H7 (cell line): ENCODE measurements at regions not wholly inside any gene's neighbourhood (a gene's known extent, or its start where the extent isn't known, plus 50 kb on each side); places are given as distances from the start of the nearest gene placed in this dataset.

ENCODE experiments used
- DNase-seq: peaks from one replicate; pipeline ENCODE4 v3.0.0; 2012
- H3K27me3 ChIP-seq: 2 replicates; pipeline ENCODE4 v1.6.0; 2011; ENCODE audit warnings: mild to moderate bottlenecking, low read length; ENCODE audit not compliant: control insufficient read depth, insufficient read depth
- H3K36me3 ChIP-seq: replicated peaks from 2 replicates; pipeline ENCODE4 v1.5.1; 2011; ENCODE audit warnings: low read length; ENCODE audit not compliant: control insufficient read depth, insufficient read depth
- H3K4me3 ChIP-seq: 2 replicates; pipeline ENCODE4 v1.5.1; 2011; ENCODE audit warnings: low read depth, mild to moderate bottlenecking, control low read depth, low read length, moderate library complexity; ENCODE audit not compliant: insufficient read depth

- no peaks in the 10 kb centered on the region for H3K27me3 ChIP-seq
These were observed 1241.1 kb upstream of the EYS start for GRCh38 chr6:66948106-66948505.

GRCh38 chr6:66940003-66940402, 1233.0 kb upstream of the EYS start:
- Histone ChIP-seq H3K4me3 (no peak overlapping the region), H3K27me3 (no peaks in the 10 kb centered on the region), H3K36me3 (no peaks in the 10 kb centered on the region)
- no peak for DNase-seq

More at GRCh38 chr6:66948106-66948505, 1241.1 kb upstream of the EYS start:
- Histone ChIP-seq H3K36me3 (no peaks in the 10 kb centered on the region), H3K4me3 (no peak overlapping the region)
- no peak for DNase-seq

GRCh38 chr6:66937180-66937579, 1230.2 kb upstream of the EYS start:
- DNase-seq: no peak
- Histone ChIP-seq H3K4me3 (no peak overlapping the region), H3K36me3 (no peaks in the 10 kb centered on the region), H3K27me3 (no peaks in the 10 kb centered on the region)

DNA sequence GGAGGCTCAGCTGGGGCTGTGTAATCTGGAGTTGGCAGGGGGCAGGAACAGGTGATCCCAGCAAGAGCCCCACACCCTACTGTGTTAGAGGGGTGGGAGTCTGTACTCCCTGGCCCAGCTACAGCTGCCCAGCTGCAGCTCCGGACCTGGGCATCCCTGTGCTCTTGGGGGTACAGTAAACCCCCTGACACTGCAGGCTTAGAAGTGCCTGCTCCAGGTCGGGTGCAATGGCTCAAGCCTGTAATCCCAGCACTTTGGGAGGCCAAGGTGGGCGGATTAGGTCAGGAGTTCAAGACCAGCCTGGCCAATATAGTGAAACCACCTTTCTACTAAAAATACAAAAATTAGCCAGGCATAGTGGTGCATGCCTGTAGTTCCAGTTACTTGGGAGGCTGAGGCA, 1228.6 kb upstream of the EYS start:
- Histone ChIP-seq H3K36me3 (no peaks in the 10 kb centered on the region), H3K4me3 (no peak overlapping the region), H3K27me3 (no peaks in the 10 kb centered on the region)
- DNase-seq: no peak

- H3K27me3 ChIP-seq: no peaks in the 10 kb centered on the region
- H3K36me3 ChIP-seq: no peaks in the 10 kb centered on the region
- DNase-seq: no peak
- H3K4me3 ChIP-seq: no peak overlapping the region
These were observed 1224.8 kb upstream of the EYS start for GRCh38 chr6:66931787-66932186.

DNA sequence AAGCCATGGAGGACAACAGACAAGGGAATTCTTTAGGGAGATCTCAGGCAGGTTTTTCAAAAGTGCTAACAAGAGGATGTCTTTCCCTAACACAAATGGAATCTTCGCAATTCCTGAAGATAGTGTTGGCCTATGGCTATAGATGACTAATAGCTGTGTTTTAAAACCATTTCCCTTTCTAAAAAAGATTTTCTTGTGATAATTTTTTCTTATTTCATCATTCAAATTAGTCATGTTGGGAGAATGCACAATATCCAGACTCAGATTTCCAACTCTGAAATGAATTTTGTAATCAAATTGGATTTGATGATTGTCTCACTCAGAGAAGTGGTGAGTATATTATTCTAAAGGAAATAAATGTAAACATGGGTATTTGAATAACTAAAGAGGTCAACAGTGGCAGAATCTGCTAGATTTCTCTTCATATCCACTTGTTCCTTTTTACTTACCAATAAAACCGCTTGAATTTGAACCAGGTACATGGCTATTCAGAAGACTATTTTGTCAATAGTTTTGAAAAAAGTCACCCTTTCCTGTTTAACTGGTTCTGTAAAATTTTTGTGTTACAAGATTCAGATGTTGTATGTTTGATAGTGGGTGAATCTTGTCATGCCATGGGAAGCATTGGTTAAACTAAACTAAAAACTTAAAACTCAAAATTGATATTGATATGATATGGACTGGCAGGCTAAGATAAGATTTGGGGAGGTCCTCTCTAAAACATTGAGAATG, 1223.7 kb upstream of the EYS start:
- Histone ChIP-seq H3K27me3 (no peaks in the 10 kb centered on the region), H3K36me3 (no peaks in the 10 kb centered on the region), H3K4me3 (no peak overlapping the region)
- DNase-seq: no peak

DNA sequence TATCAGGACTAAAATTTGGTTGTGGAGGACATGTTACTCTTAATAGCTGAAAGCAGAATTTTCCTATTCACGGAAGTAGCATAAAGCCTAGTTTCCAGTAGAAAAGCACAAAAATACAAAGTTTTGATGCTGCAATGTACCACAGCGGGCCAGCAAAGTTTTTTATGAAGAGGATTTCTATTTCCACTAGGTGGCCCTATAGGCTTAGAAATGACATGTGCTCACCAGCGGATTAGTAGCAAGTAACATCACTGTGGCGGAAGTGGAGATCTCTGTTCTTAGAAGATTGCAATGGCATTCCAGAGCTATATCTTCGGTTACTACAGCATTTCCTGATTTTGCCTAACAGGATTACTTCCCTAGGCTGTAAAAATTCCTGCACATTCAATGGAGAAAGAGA, 1219.0 kb upstream of the EYS start:
- no peak for DNase-seq
- H3K36me3 ChIP-seq: no peaks in the 10 kb centered on the region
- no peaks in the 10 kb centered on the region for H3K27me3 ChIP-seq
- H3K4me3 ChIP-seq: no peak overlapping the region

GRCh38 chr6:66913657-66914056, 1206.6 kb upstream of the EYS start:
- H3K36me3 ChIP-seq: no peaks in the 10 kb centered on the region

GRCh38 chr6:66902457-66902856, 1195.4 kb upstream of the EYS start:
- no peaks in the 10 kb centered on the region for H3K27me3 ChIP-seq
- no peaks in the 10 kb centered on the region for H3K36me3 ChIP-seq
- H3K4me3 ChIP-seq: no peak overlapping the region
- DNase-seq: no peak

More at GRCh38 chr6:66913657-66914056, 1206.6 kb upstream of the EYS start:
- H3K4me3 ChIP-seq: no peak overlapping the region
- no peak for DNase-seq
- H3K27me3 ChIP-seq: no peaks in the 10 kb centered on the region

DNA sequence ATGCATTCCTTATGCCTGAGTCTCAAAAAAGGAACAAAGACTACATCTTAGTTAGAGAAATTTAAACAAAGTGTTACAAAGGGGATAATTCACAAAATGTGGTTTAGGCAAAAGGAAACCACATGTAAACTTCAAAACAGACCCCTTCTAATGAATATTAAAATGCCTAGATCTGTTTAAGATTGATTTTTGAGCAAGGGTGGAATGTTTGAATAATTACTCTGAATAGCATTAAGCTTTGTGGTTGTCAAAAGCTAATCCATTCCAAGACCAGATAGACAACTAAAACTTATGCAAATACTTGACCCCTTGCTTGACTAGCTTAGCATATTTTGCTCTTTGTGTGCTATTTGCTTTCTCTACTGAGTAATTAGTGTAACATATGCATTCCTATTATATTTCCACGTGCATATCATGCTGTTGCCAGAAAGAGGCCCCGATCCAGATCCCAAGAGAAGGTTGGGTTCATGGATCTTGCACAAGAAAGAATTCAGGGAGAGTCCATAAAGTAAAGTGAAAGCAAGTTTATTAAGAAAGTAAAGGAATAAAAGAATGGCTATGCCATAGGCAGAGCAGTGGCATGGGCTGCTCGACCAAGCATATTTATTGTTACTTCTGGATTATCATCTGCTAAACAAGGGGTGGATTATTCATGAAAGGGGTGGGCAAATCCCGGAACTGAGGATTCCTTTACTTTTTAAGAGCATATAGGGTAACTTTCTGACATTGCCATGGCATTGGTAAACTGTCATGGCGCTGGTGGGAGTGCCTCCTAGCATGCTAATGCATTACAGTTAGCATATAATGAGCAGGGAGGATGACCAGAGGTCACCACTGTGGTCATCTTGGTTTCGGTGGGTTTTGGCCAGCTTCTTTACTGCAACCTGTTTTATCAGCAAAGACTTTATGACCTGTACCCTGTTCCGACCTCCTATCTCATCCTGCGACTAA, 1193.4 kb upstream of the EYS start:
- no peak for DNase-seq

DNA sequence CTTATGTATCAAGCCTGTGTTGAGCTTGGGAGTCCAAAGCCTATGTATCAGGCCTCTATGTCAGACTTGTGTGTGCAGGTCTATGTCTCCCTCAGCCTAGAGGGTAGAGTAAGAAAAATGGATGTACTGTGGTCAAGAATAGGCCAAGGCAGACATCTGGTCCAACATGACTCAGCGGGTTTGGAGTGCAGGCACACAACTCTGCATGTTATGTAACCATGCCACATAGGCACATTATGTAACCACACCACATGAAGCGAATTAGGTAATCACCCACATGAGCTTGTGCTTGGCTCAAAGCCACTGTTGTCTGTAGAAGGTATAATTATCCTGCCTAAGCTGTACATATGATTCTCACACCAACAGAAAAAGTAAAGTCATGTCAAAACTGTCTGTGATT, 1190.5 kb upstream of the EYS start:
- Histone ChIP-seq H3K27me3 (no peaks in the 10 kb centered on the region), H3K36me3 (no peaks in the 10 kb centered on the region), H3K4me3 (no peak overlapping the region)
- no peak for DNase-seq

More for the DNA sequence above, 1193.4 kb upstream of the EYS start:
- Histone ChIP-seq H3K27me3 (no peaks in the 10 kb centered on the region), H3K36me3 (no peaks in the 10 kb centered on the region), H3K4me3 (no peak overlapping the region)

GRCh38 chr6:66896415-66896814, 1189.4 kb upstream of the EYS start:
- no peak for DNase-seq
- Histone ChIP-seq H3K4me3 (no peak overlapping the region), H3K36me3 (no peaks in the 10 kb centered on the region), H3K27me3 (no peaks in the 10 kb centered on the region)

- DNase-seq: no peak
- Histone ChIP-seq H3K36me3 (no peaks in the 10 kb centered on the region), H3K4me3 (no peak overlapping the region), H3K27me3 (no peaks in the 10 kb centered on the region)
These were observed 1176.4 kb upstream of the EYS start for GRCh38 chr6:66883453-66883852.

DNA sequence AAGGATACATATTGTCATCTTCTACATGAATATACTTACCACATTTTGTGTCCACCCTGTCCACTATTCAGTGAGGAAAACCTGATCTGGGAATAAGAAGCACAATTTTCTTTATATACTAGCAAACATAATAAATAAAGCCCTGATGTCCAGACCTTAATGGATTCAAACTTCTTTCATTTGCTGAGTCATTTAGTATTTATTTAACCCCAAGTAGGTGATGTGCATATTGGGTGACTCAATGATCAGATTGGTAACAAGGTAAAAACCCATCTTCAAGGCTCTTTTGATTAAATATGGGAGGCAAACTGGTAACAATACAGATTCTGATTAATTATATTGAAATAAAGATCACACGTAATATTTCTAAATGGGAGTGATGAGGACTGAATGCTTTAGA, 1159.8 kb upstream of the EYS start:
- H3K36me3 ChIP-seq: no peaks in the 10 kb centered on the region
- H3K4me3 ChIP-seq: no peak overlapping the region
- no peaks in the 10 kb centered on the region for H3K27me3 ChIP-seq
- DNase-seq: no peak

DNA sequence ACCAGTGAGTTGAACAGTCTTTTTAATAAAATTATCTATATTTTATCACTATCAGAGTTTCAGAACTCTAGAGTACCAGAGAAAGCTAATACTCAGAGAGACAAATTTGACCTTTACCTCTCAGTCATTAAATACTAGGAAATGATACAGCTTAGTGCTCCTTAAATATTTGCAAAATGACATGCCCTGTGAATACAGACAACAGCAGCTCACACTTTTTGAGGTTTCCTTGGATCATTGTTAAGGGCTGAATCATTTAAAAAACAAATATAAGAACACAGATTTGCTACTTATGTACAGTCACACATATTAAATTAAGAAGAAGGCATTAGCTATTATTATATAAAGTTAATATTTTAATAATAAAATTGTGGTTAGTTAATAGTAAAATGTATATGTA, 1158.7 kb upstream of the EYS start:
- no peak for DNase-seq
- no peak overlapping the region for H3K4me3 ChIP-seq
- no peaks in the 10 kb centered on the region for H3K36me3 ChIP-seq
- no peaks in the 10 kb centered on the region for H3K27me3 ChIP-seq
